ENCODE measurements at regions not wholly inside any gene's neighbourhood (a gene's known extent, or its start where the extent isn't known, plus 50 kb on each side); places are given as distances from the start of the nearest gene placed in this dataset.

DNA sequence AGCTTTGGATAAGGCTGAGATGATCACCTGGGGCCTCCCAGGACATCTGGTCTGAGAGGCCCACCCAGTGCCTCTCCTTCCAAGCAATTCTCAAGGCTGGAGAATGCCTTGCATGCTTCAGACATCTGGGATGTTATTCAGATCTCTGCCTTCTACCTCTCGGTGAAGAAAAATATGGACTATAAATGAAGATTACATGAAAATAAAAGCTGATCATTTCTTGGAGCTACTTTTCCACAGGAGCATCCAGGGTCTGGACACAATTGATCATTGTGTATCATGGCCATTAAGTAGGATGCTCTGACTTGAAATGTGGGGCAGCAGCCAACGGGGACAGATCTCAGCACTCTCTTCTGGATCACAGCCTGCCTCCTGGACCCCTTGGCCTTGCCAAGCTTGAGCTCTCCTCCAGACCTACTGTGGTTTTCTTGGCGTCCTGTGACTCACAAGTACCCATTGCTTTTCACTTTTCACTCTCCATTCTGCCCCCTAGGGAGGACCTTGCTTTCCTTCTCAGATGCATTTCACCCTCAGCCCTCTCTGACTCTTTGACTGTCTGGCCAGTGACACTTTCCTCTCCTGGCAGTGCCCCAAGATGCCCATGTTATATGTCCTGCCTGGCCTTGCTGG lies 203.1 kb downstream of the INSIG2 start:
- H3K4me2 ChIP-seq (ENCODE audit: control insufficient read depth, insufficient read depth): no peak overlapping the region
- H3K36me3 ChIP-seq (ENCODE audit: control insufficient read depth in 2 of 2, insufficient read depth in 2 of 2, low read length in 1 of 2): no peaks in the 10 kb centered on the region
- H3K4me3 ChIP-seq: no peak overlapping the region
- H3K4me1 ChIP-seq (ENCODE audit: control insufficient read depth, insufficient read depth, low read length): no peaks in the 10 kb centered on the region
- 31% methylated on average over 3 of the region's 3 CpGs for WGBS (ENCODE audit: insufficient coverage, insufficient replicate concordance, low lambda C conversion rate, missing lambda C conversion rate)
- no peak for FAIRE-seq
- no peaks in the 10 kb centered on the region for H4K20me1 ChIP-seq (ENCODE audit: control insufficient read depth, insufficient read depth)
- no TSS peak for BruUV-seq (replicated peaks)
- no peaks in the 10 kb centered on the region for H3K79me2 ChIP-seq (ENCODE audit: control insufficient read depth, insufficient read depth, low read length)
- in situ Hi-C loops (cut with MboI) (no loop called here), intact Hi-C loops (cut with micrococcal nuclease; ENCODE audit: unreplicated experiment) (no loop called here)
- TF ChIP-seq NR2F1 (conservative IDR thresholded peaks at IDR 0.05): no peak
- no peak for TF ChIP-seq CHD1 (IDR thresholded peaks at IDR 0.05; ENCODE audit: low read depth, low read length)
- TF ChIP-seq, protein P1, sequence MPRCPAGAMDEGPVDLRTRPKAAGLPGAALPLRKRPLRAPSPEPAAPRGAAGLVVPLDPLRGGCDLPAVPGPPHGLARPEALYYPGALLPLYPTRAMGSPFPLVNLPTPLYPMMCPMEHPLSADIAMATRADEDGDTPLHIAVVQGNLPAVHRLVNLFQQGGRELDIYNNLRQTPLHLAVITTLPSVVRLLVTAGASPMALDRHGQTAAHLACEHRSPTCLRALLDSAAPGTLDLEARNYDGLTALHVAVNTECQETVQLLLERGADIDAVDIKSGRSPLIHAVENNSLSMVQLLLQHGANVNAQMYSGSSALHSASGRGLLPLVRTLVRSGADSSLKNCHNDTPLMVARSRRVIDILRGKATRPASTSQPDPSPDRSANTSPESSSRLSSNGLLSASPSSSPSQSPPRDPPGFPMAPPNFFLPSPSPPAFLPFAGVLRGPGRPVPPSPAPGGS (IDR thresholded peaks at IDR 0.05; ENCODE audit: borderline replicate concordance, insufficient read depth, low read depth, low read length, poor library complexity, severe bottlenecking): no peak
- no peak for TF ChIP-seq SPI1 (IDR thresholded peaks at IDR 0.05; ENCODE audit: borderline replicate concordance, insufficient read depth, low read depth, low read length)
- TF ChIP-seq ZNF217 (IDR thresholded peaks at IDR 0.05): no peak
- no peak for TF ChIP-seq NRF1 (conservative IDR thresholded peaks at IDR 0.05; ENCODE audit: low read depth, low read length)
- no peak for TF ChIP-seq CBFB (IDR thresholded peaks at IDR 0.05; ENCODE audit: low read depth)
- no peak for TF ChIP-seq FOXM1 (IDR thresholded peaks at IDR 0.05; ENCODE audit: low read depth, low read length)
- TF ChIP-seq CBX3 (IDR thresholded peaks at IDR 0.05; ENCODE audit: borderline replicate concordance, low read depth): no peak
- no peak for TF ChIP-seq DPF2 (IDR thresholded peaks at IDR 0.05)
- H3K9me3 ChIP-seq (replicated peaks; ENCODE audit: control insufficient read depth, insufficient read depth, low read length): no peaks in the 10 kb centered on the region; the same call in 2 of the 3 replicates
- no peak overlapping the region for H3K27ac ChIP-seq (ENCODE audit: control insufficient read depth, insufficient read depth)
- CTCF ChIA-PET: interaction anchor here (0.6 kb wide), 1 partner anchor 1020 kb away, joined by 3 read pairs; no protein-coding TSS in a partner anchor
- POLR2A ChIA-PET: no interaction called here
- RAD21 ChIA-PET (ENCODE audit: unreplicated experiment): no interaction called here
- SMC1A ChIA-PET (ENCODE audit: uncharacterized antibody, unreplicated experiment): no interaction called here
- H3K27me3 ChIP-seq (replicated peaks in 1 of 2; ENCODE audit: control insufficient read depth in 2 of 2, insufficient read depth in 2 of 2, low read length in 1 of 2): no peaks in the 10 kb centered on the region
- no peak overlapping the region for H3K9ac ChIP-seq (ENCODE audit: control insufficient read depth, insufficient read depth, low read length)
- DNase-seq (ENCODE audit: low read depth, low spot score): no peak
- ATAC-seq: no peak
- H2AFZ ChIP-seq (ENCODE audit: control insufficient read depth, low read depth, low read length): no peak overlapping the region

Measured in GM12878 (cell line).